Fibroblast of skin of right quadriceps (primary cell): ENCODE measurements at regions not wholly inside any gene's neighbourhood (a gene's known extent, or its start where the extent isn't known, plus 50 kb on each side); places are given as distances from the start of the nearest gene placed in this dataset.

ENCODE experiments used
- DNase-seq: peaks from one replicate; pipeline ENCODE4 v3.0.0-alpha.2; 2013

DNA sequence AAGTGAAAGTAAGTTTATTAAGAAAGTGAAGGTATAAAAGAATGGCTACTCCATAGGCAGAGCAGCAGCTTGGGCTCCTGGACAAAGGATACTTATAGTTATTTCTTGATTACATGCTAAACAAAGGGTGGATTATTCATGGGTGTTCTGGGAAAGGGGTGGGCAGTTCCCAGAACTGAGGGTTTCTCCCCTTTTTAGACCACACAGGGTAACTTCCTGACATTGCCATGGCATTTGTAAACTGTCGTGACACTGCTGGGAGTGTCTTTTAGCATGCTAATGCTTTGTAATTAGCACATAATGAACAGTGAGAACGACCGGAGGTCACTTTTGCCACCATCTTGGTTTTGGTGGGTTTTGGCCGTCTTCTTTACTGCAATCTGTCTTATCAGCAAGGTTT lies 557.6 kb downstream of the SPRY1 start:
- DNase-seq = no peak

DNA sequence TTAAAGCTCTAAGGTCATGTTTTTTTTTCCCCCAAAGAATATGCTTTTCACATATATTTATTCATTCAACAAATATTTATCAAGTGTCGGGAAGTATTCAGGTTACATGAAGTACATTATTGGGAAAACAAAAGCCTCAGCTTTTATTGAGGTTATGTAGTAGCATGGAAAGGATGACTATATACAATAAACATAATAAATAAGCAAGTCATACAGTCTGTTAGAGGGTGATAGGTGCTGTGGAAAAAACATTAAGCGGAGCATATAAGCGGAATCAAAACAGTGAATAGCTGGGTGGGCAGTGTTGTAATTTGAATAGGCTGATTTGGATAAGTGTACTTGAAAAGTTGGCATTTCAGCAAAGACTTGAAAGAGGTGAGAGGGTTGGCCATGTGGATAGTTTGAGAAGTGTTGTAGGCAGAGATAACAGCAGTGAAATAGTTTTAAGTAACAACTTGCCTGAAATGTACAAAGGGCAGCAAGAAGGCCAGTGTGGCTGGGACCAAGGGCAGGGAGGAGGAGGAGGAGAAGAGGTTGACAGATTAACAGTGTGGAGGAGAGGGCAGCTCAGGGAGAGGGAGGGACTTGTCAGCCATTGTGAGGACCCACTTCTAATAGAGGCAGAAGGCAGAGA lies 558.7 kb downstream of the SPRY1 start:
- DNase-seq = no peak

DNA sequence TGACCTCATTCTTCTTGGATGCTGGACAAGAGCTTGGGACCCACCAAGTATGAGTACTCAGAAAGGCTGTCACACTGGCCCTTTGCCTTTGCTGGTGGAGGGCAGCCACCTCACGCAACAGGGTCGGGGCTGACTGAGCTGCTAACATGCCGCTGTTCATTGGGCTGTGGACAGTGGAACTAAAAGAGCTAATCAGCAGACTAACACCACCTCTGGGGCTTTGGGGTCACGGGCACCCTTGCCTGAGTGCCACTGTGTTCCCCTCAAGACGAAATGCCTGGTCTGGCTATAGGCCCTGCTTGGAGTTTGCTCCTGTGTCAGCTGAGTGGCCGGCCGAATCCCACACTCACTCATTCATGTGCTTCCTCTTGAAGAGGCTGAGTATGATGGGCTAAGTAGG lies 559.6 kb downstream of the SPRY1 start:
- DNase-seq = no peak

DNA sequence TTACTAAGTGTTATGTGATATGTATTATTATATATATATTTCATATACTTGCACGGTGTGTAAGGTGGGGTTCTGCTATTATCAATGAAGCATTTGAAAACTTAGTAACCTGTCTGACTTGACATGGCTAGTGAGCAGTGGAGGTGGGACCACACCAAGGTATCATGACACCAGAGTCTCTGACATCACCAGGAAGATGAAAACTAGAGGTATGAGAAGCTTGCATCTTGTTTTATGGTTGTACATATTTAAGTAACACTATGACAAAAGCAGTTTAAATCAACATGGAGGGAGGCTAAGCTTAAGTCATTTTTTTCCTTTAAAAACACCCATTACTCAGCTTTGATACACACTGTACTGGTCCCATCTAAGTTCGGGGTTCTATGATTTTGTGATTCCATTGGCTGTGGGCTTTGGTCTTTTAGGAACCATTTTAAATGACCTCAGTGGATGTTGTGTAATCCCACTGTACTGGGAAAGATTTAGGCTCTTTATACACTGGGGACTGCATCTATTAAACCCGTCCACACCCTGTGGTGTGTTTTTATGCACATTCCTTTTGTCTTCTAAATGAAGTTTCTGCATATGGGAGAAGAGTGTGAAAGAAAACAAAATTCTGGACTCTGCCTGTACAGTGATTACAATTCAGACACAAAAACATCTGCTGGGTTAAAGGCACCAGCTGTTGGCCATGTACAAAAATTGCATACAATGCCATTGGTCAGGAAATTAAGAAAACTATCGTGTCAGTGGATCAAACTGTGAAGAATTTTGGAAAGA lies 570.6 kb downstream of the SPRY1 start:
- no peak for DNase-seq

DNA sequence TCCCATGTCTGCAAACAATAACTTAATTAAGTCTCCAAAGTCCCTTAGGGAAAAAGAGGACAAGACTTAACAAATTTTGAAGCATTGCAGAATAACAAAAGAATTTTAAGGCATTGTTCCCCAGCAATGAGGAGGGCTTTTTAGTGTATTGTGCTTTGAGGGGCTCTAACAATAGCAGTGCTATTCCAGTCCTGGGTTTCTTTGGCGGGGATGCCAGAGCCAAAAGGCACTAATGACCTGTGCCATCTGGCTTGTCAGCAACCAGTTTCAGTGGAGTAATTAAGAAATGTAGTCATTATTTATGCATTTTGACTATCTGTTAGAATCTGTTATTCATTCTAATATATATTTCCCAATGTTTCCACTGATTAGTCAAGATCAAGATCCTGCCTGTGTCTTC lies 575.4 kb downstream of the SPRY1 start:
- no peak for DNase-seq

DNA sequence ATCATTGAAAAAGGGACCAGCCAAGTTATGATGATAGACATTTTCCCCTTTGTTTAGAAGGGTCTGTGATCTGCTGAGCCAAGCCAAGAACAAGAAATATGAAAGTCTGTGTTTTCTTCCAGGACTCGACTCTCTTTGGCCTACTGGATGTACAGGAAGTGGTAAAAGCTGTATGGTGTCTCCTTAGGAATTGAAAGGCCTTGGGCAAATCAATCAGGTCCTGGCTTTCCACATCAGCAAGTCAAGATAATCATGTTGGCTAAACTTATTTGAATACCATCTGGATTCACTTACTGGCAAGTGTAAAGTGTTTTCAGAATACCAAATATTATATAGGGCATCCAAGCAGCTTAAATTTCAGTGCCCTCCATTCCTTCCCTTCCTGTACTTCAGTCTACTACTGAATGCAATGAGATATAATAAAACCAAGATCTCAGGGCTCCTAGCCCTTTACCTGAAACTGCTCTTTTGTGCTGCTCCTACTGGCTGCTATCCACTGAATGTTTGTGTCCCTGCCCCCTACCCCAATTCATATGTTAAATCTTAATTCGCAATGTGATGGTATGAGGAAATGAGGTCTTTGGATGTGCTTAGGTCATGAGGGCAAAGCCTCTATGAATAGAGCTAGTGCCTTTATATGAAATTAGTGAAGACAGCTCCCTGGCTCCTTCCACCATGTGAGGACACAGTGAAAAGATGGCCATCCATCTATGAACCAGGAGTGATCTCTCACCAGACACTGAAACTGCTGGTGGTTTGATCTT lies 578.0 kb downstream of the SPRY1 start:
- DNase-seq = no peak

DNA sequence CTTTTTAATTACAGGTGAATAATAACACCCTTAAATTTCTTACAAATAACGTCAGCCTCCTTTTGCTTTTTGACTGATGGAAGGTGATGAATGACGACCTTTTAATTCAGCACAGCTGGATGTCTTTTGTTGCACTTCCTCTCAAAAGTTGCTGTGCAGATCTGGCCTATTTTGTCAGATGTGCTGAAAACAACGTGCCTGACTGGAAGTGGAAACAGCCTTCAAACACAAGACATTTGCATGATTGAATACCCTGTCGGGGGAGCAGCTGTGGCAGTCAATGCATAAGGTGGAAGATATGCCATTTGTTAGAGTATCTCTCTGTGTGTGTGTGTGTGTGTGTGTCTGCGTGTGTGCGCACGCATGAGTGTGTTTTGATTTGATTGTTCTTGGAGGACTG lies 579.7 kb downstream of the SPRY1 start:
- peak; percentile 31 for DNase-seq

DNA sequence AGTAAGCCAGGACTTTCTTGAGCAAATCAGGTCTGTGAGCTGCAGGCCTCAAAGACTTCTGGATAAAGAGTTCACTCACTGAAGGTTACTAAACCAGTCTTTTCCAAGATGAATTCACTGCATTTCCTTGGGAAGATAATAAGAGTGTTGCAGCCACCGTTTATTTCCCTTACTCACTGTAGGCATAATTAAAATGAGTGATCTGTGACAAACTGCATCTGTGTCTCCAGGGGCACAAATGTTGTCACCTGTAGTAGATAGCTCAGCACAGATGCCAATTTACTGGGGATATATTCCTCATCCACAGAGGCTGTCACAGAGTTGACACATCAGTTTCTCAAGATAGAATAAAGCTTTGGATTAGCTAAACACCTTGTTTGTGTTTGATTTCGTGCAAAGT lies 580.2 kb downstream of the SPRY1 start:
- DNase-seq = no peak

DNA sequence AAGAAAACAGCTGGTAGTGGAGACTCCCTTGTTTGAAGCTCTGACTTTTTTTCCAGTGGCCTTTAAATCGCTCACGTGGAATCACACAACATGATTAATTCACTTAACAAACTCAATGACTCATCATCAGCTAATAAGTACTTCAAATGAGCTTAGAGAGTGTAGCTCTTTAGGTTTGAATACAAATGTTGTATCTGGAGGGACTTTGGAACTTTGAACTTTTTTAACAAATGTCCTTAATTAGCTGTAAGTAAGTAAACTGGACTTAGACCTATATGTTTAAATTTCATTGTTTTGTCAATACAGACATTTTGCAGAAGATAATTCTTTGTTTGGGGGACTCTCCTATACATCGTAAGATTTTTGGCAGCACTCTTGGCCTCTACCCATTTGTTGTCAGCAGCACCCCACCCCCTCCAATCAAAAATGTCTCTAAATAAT lies 581.1 kb downstream of the SPRY1 start:
- DNase-seq = no peak

DNA sequence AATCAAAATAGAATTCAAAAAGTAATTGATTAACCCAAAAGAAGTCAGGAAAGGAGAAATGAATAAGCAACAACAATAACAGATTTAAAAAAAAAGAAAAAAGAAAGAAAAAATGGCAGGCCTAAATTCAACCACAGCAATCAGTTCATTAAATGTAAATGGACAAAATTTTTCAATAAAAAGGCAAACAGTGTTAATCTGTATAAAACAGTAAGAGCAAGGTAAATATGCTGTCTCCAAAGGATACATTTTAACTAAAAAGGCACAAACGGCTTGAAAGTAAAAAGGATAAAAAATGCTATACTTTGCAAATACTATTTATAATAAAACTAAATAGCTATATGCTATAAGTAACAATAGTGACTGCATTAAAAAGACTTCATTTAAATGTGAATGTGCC lies 582.0 kb downstream of the SPRY1 start:
- DNase-seq = no peak

DNA sequence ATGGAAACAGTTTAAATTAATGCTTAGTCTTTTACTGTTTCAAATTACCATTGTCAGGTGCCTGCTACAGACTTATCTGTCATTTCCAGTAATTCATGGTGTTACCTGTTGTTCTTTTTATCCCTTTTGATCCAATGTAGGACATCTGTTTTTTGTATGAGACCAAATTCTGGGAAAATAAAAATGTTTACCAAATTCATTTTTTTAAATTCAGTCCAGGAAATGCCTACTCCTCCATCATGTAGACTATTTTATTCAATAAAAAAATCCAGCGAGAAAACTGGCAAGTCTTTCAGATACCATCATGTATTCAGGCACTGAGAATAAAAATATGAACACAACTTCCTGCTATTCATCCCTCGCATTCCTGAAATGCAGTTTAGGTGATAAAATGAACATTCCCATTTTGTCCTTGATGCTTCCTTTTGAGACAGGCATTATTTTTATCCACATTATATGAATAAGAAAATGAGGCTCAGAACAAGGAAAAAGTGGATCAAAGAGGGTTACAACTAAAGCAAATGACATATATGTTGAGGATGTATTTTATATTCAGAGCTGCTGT lies 584.2 kb downstream of the SPRY1 start:
- DNase-seq = no peak

DNA sequence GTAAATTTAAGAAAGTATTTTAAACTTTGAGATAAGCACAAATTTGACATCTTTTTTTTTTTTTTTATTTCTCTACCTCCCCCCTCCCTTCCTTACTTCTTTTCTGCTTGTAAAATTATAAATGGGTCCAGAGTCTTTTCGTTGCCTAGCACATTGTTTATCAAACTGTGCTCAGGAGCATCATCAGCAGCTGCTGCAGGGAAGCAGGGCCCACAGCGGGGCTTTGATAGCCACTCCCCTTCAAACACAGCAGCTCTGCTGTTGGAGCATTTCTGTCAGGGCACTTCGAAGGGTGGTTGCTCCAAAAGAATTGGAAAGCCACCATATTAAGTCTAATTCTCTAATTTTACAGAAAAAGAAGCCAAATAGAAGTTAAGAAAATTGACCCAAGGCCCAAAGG lies 588.3 kb downstream of the SPRY1 start:
- no peak for DNase-seq

DNA sequence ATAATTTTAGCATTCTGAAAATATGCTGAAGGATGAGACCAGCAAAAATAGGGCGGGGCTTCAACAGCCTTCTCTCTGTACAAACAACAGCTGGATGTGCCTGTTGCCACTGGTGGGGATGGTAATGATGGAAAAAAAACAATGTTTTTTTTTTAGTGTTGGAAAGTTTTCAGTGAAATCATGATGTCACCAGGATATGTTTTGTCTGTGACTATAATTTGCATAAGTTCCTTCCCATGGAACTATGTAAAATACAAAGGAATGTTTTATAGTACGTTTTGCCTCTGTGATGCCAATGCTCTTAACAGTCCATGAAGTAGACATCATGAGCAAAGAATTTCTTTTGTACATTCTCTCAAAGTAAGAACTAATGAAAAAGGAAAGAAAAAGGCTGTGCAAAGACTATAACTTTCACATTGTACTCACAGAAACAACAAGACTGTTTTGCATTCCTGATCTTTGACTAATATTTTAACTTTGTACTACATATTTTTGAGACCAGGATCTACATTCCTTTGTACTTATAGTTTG lies 589.7 kb downstream of the SPRY1 start:
- peak; percentile 92 for DNase-seq

DNA sequence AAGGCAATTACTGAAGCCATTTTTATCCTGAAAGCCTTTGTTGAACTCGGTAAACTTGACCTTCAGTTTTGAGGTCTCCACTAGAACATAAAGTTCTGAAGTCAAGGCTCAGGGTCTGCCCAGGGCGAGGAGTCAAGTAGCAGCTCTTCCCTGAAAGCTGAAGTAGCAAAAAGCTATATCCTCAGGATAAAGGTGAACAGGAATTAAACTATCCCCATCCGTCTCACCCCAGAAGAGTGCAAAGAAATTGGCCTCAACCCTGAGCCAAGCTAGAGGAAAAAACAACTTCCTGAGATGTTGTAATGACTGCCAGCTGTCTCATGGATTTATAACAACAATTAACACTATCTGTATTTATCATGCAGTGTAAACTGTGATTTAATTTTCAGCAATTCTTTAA lies 590.8 kb downstream of the SPRY1 start:
- no peak for DNase-seq

DNA sequence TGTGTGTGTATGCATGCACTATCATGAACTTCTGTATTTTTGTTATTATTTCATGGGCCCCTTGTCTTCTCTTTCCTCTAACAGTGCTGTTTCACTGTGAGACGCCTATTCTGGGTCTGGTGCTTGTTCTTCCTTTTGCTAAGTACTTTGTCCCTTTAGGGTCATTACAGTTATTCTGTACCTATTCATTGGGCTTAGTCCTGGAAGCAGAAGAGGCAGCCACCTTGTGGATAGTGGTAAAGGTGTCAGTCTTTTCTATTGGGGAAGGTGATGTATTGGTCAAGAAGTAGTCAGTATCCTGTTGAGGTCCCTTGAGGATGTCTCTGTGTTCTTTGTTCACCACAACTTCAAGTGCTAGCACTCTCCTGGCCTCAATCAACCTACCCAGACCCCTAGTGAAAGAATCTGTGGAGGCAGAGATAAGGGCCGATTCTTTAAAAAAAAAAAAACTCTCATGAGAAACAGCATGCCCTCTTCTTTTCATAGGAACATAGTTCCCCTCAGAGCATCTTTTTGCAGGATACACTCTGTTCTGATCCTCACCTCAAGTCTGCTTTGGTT lies 593.8 kb downstream of the SPRY1 start:
- no peak for DNase-seq

DNA sequence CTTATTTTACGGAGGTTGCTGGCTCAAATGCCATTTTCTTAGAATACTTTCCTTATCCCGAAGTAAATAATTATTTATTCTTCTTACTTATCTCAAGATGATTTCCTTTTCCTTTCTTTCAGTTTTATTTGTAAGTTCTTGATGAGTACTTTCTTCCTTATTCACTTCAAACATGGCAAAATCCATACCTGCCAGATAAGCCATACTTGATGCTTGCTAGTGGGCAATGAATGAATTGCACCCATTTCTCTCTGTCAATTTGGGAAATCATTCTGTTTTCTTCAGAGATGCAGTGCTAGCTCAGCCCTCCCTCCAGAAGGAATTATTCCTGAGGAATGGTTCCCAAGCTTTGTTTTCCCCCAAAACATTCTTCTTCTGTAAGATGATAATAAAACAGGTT lies 598.3 kb downstream of the SPRY1 start:
- DNase-seq = no peak

DNA sequence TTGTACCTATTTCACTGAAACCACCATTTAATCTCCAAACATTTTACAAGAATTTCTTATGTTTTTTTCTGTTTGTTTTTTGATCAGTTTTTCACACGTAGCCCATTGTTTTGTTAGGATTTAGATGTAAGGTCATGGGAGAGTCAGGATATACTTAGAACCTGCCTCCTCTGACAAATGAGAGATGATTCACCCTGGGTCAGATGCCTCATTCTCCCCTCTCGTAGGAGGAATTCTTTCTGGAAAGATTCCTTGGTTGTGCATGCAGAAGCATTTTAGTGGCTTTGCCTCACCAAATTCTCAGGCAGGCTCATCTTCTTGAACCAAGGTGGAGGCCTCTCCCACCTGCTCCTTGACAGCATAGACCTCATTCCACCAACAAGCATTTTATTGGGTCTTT lies 599.3 kb downstream of the SPRY1 start:
- DNase-seq = peak; percentile 80

DNA sequence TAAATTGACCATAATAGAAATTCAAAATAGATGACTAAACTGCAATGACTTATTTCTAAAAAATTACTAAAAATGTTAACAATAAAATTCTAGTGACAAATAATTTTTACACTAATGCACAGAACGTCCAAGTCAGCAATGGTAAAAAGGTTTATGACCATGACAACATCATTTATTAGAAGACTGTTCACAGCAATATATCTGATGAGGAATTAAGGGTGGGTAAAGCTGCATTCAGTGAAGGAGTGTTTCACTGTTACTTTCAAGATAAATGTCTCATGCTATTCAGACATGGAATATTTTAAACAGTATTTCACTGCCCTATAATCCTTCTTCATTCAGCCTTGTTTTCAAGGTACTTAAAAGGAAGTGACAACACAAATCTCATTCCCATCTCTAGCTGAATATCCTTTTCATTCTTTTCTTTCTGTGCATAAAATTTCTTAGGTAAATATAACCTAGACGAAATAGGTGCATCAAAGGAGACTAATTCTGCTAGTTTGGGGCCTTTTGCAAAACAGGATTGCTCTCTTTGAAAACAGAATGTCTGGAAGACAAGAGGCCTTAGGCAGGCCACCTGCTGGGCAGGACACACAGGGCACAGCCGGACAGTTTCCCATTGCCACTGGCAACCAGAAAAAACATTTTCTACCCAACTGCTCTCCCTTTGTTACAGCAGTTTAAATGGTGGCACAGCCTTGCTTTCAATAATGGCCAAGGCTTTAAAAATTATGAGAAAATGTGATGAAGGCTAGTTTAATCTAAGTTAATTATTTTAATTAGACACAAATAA lies 600.3 kb downstream of the SPRY1 start:
- no peak for DNase-seq

DNA sequence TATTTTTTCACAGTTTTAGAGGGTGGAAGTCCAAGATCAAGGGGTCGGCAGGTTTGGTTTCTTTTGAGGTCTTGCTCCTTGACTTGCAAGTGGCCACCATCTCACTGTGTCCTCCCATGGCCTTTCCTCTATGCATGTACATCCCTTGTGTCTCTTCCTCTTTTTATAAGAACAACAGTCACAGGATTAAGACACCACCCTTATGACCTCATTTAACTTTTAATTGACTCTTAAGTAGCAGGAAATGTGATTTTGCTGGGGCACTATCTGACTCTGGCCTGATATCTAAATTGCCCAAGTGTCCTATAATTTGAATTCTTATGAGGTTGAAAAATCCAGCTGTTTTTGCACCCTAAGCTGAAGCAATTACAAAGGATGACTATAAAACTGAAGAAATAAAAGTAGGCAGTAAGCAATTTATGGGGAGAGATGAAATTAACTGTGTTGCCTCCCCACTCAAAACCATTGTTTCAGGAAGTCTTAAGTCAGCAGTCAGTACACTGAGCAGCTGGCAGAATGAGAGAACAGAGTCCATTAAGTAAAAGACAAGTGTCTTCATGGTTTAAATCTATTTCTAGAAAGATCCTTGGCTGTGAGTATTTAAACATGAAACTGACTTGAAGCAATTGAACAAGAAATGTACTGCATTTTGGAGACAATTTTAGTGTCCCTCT lies 601.3 kb downstream of the SPRY1 start:
- no peak for DNase-seq

DNA sequence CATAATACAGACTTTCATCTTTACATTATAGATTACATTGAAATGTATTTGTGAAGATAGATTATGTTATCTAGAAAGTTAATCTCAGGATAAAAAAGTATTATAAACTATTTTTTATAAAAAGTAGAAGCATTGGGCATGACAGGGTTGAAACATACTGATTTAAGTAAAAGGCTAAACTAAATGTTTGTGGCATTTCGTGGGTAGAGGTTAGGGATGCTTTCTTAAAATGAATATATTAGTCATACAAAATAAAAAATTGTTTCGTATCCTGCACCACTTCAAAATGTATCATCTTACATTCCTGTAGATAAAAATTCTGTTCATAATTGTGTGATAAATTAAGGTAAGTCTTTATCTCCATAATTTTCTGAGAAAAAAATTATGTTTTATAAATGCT lies 603.6 kb downstream of the SPRY1 start:
- no peak for DNase-seq

DNA sequence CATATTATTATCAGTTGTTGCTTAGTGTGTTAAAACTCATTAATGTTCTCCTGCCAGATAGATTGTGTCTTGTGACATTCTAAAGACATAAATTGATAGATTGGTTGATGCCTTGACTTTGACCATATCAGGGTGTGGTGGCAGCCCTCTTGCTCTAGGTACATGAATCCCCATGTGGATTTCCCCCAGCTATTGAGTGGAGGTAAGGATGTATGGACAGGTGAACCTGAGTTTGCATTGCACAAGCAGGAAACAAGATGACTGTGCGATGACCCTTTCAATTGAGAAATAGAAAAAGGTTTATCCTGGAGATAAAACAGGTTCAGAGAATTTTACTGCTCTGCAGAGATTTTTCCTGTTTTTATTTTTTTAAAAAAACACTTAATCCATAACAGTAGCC lies 619.2 kb downstream of the SPRY1 start:
- no peak for DNase-seq
